ENCODE measurements at regions not wholly inside any gene's neighbourhood (a gene's known extent, or its start where the extent isn't known, plus 50 kb on each side); places are given as distances from the start of the nearest gene placed in this dataset.
"Not testable (repeated sequence)": the region's sequence is repeated elsewhere in the genome, so short reads cannot be mapped to it uniquely, and the experiment has no call there.

- DNase-seq: no peak
Observed at GRCh38 chr10:52484206-52485065, 170.4 kb downstream of the DKK1 start.

GRCh38 chr10:52485462-52485861 is 171.4 kb downstream of the DKK1 start:
- DNase-seq: no peak

- DNase-seq: no peak
Observed at GRCh38 chr10:52486840-52487611, 172.9 kb downstream of the DKK1 start.

- DNase-seq: peak; percentile 0
Observed at GRCh38 chr10:52488606-52489485, 174.8 kb downstream of the DKK1 start.

GRCh38 chr10:52491246-52491995 is 177.3 kb downstream of the DKK1 start:
- DNase-seq: no peak

GRCh38 chr10:52499281-52499680 is 185.2 kb downstream of the DKK1 start:
- no peak for DNase-seq

GRCh38 chr10:52500476-52500875 is 186.4 kb downstream of the DKK1 start:
- DNase-seq: no peak

GRCh38 chr10:52502237-52502636 is 188.2 kb downstream of the DKK1 start:
- DNase-seq: no peak

GRCh38 chr10:52505341-52505740 is 191.3 kb downstream of the DKK1 start:
- not testable (repeated sequence) for DNase-seq

- DNase-seq: no peak
Observed at GRCh38 chr10:52514481-52514880, 200.4 kb downstream of the DKK1 start.

- no peak for DNase-seq
Observed at GRCh38 chr10:52517012-52517411, 202.9 kb downstream of the DKK1 start.

- DNase-seq: no peak
Observed at GRCh38 chr10:52523696-52524095, 209.6 kb downstream of the DKK1 start.

- DNase-seq: no peak
Observed at GRCh38 chr10:52525761-52526160, 211.7 kb downstream of the DKK1 start.

- no peak for DNase-seq
Observed at GRCh38 chr10:52526251-52526823, 212.3 kb downstream of the DKK1 start.

- DNase-seq: no peak
Observed at GRCh38 chr10:52532650-52533290, 218.7 kb downstream of the DKK1 start.

GRCh38 chr10:52533986-52534385 is 219.9 kb downstream of the DKK1 start:
- no peak for DNase-seq

GRCh38 chr10:52539463-52539862 is 225.4 kb downstream of the DKK1 start:
- DNase-seq: no peak

GRCh38 chr10:52540479-52540984 is 226.5 kb downstream of the DKK1 start:
- DNase-seq: no peak

- no peak for DNase-seq
Observed at GRCh38 chr10:52541006-52541473, 227.0 kb downstream of the DKK1 start.

GRCh38 chr10:52542906-52543305 is 228.8 kb downstream of the DKK1 start:
- no peak for DNase-seq

- DNase-seq: no peak
Observed at GRCh38 chr10:52551046-52551445, 221.5 kb downstream of the MBL2 start.
